ENCODE measurements at regions not wholly inside any gene's neighbourhood (a gene's known extent, or its start where the extent isn't known, plus 50 kb on each side); places are given as distances from the start of the nearest gene placed in this dataset.
A peak's percentile ranks its signal among the peaks of the same experiment; 100 is the strongest.

GRCh38 chr2:239675826-239676715, 275.3 kb upstream of the HDAC4 start:
- Histone ChIP-seq H3K27ac (peak overlapping the region in 4 of 11 experiments; percentile 1 to 46 (median 30); a peak in 4 of 22 replicates), H4K20me1 (no peaks in the 10 kb centered on the region), H3K36me3 (no peaks in the 10 kb centered on the region), H3K27me3 (peaks cover 0 to 16% (median 0%) of the 10 kb centered on the region in 11 experiments; a peak in 5 of 22 replicates), H3K9ac (peak overlapping the region in 3 of 11 experiments; percentile 15 to 56 (median 27); a peak in 2 of 22 replicates), H3K4me3 (no peak overlapping the region), H3K9me3 (replicated peaks in 1 of 11) (no peaks in the 10 kb centered on the region), H3K4me1 (peaks cover 20 to 49% (median 44%) of the 10 kb centered on the region in 10 experiments), H3K4me2 (peak overlapping the region; percentile 48 to 88 (median 77); a peak in 20 of 22 replicates)
- TF ChIP-seq Cebpa-rat (IDR thresholded peaks at IDR 0.05), result no peak

- Histone ChIP-seq H3K9ac (peak overlapping the region in 3 of 11 experiments; percentile 16 to 37 (median 18); a peak in 2 of 22 replicates), H3K36me3 (no peaks in the 10 kb centered on the region), H3K9me3 (replicated peaks in 1 of 11) (no peaks in the 10 kb centered on the region), H3K4me1 (peaks cover 20 to 57% (median 47%) of the 10 kb centered on the region in 10 experiments), H3K4me2 (peak overlapping the region in 10 of 11 experiments; percentile 26 to 88 (median 78); a peak in 19 of 22 replicates), H3K4me3 (no peak overlapping the region), H4K20me1 (no peaks in the 10 kb centered on the region), H3K27me3 (peaks cover 0 to 16% (median 0%) of the 10 kb centered on the region in 11 experiments; a peak in 5 of 22 replicates), H3K27ac (peak overlapping the region in 3 of 11 experiments; percentile 21 to 46 (median 25); a peak in 5 of 22 replicates)
- TF ChIP-seq Cebpa-rat (IDR thresholded peaks at IDR 0.05), result no peak
These were observed 274.4 kb upstream of the HDAC4 start for GRCh38 chr2:239674981-239675825.

GRCh38 chr2:239674101-239674980, 273.5 kb upstream of the HDAC4 start:
- Histone ChIP-seq H3K36me3 (no peaks in the 10 kb centered on the region), H3K27ac (peak overlapping the region in 2 of 11 experiments; percentile 10 to 18; a peak in 2 of 22 replicates), H3K9me3 (replicated peaks in 1 of 11) (no peaks in the 10 kb centered on the region), H4K20me1 (no peaks in the 10 kb centered on the region), H3K4me2 (peak overlapping the region; percentile 7 to 88 (median 77); a peak in 20 of 22 replicates), H3K27me3 (peaks cover 0 to 16% (median 0%) of the 10 kb centered on the region in 11 experiments; a peak in 5 of 22 replicates), H3K4me1 (peaks cover 20 to 66% (median 56%) of the 10 kb centered on the region in 10 experiments), H3K4me3 (no peak overlapping the region), H3K9ac (0 out of 22 replicates have a peak overlapping the region, but pooled peaks of 1 of the 11 experiments have one; percentile 37)
- TF ChIP-seq Cebpa-rat (IDR thresholded peaks at IDR 0.05), result no peak

- H3K27me3 ChIP-seq, result peaks cover 0 to 16% (median 0%) of the 10 kb centered on the region in 11 experiments; a peak in 5 of 22 replicates
- no peaks in the 10 kb centered on the region for H4K20me1 ChIP-seq
- H3K36me3 ChIP-seq, result no peaks in the 10 kb centered on the region
- H3K9ac ChIP-seq, result no peak overlapping the region
- no peak overlapping the region for H3K27ac ChIP-seq
- no peak overlapping the region for H3K4me3 ChIP-seq
- no peak for TF ChIP-seq Cebpa-rat (IDR thresholded peaks at IDR 0.05)
- peak overlapping the region in 5 of 11 experiments; percentile 7 to 86 (median 81); a peak in 5 of 22 replicates for H3K4me2 ChIP-seq
- H3K9me3 ChIP-seq (replicated peaks in 1 of 11), result no peaks in the 10 kb centered on the region
- peaks cover 20 to 73% (median 63%) of the 10 kb centered on the region in 10 experiments for H3K4me1 ChIP-seq
These were observed 272.8 kb upstream of the HDAC4 start for GRCh38 chr2:239673641-239674040.

- no peak for TF ChIP-seq Cebpa-rat (IDR thresholded peaks at IDR 0.05)
- Histone ChIP-seq H3K27me3 (peaks cover 0 to 7% (median 0%) of the 10 kb centered on the region in 11 experiments; a peak in 5 of 22 replicates), H3K4me1 (peaks cover 26 to 76% (median 59%) of the 10 kb centered on the region in 10 experiments)
These were observed 271.4 kb upstream of the HDAC4 start for GRCh38 chr2:239671916-239672849.

GRCh38 chr2:239671471-239671870, 270.7 kb upstream of the HDAC4 start:
- peaks cover 26 to 76% (median 56%) of the 10 kb centered on the region in 10 experiments for H3K4me1 ChIP-seq
- no peak overlapping the region for H3K4me3 ChIP-seq
- H3K4me2 ChIP-seq, result no peak overlapping the region
- peaks cover 0 to under 1% (median 0%) of the 10 kb centered on the region in 11 experiments; a peak in 2 of 22 replicates for H3K27me3 ChIP-seq
- TF ChIP-seq Cebpa-rat (IDR thresholded peaks at IDR 0.05), result no peak
- no peaks in the 10 kb centered on the region for H4K20me1 ChIP-seq
- no peak overlapping the region for H3K27ac ChIP-seq
- H3K9ac ChIP-seq, result no peak overlapping the region
- H3K9me3 ChIP-seq (replicated peaks in 1 of 11), result no peaks in the 10 kb centered on the region
- no peaks in the 10 kb centered on the region for H3K36me3 ChIP-seq

More at GRCh38 chr2:239671916-239672849, 271.4 kb upstream of the HDAC4 start:
- Histone ChIP-seq H3K36me3 (no peaks in the 10 kb centered on the region), H3K4me2 (no peak overlapping the region), H3K9me3 (replicated peaks in 1 of 11) (no peaks in the 10 kb centered on the region), H4K20me1 (no peaks in the 10 kb centered on the region), H3K27ac (no peak overlapping the region), H3K4me3 (no peak overlapping the region), H3K9ac (no peak overlapping the region)

- Histone ChIP-seq H3K27ac (no peak overlapping the region), H3K4me2 (peak overlapping the region in 8 of 11 experiments; percentile 48 to 83 (median 68); a peak in 17 of 22 replicates), H3K36me3 (no peaks in the 10 kb centered on the region), H3K4me1 (peaks cover 21 to 69% (median 48%) of the 10 kb centered on the region in 10 experiments), H3K4me3 (no peak overlapping the region), H3K9me3 (replicated peaks in 1 of 11) (no peaks in the 10 kb centered on the region), H3K9ac (peak overlapping the region in 1 of 11 experiments; percentile 27; a peak in 1 of 22 replicates), H4K20me1 (no peaks in the 10 kb centered on the region), H3K27me3 (no peaks in the 10 kb centered on the region)
- TF ChIP-seq Cebpa-rat (IDR thresholded peaks at IDR 0.05), result no peak
These were observed 269.8 kb upstream of the HDAC4 start for GRCh38 chr2:239670463-239671120.
